RWPE2 (cell line): ENCODE measurements at regions not wholly inside any gene's neighbourhood (a gene's known extent, or its start where the extent isn't known, plus 50 kb on each side); places are given as distances from the start of the nearest gene placed in this dataset.

Source experiments
- ATAC-seq: fragments of 200-7000 bp; cut with Tn5 transposase; 3 replicates; pipeline ENCODE4 v1.9.1; 2021; ENCODE audit warnings: low read depth
- DNase-seq: peaks from one replicate; pipeline ENCODE4 v3.0.0-alpha.2; 2020; ENCODE audit warnings: low spot score
- H3K27ac ChIP-seq: fragments of 450-650 bp; 2 replicates; pipeline ENCODE4 v1.5.1; 2017; ENCODE audit warnings: mild to moderate bottlenecking; ENCODE audit not compliant: poor library complexity, severe bottlenecking
- H3K27me3 ChIP-seq: fragments of 250-450 bp; sonication (Bioruptor Pico); 2 replicates; pipeline ENCODE4 v1.5.1; 2021; ENCODE audit warnings: mild to moderate bottlenecking, moderate library complexity; ENCODE audit not compliant: insufficient read depth, poor library complexity, severe bottlenecking
- H3K36me3 ChIP-seq: fragments of 250-450 bp; sonication (Bioruptor Pico); 2 replicates; pipeline ENCODE4 v1.5.1; 2020; ENCODE audit warnings: low read depth, mild to moderate bottlenecking, moderate library complexity
- H3K4me1 ChIP-seq: fragments of 250-450 bp; sonication (Bioruptor Pico); 2 replicates; pipeline ENCODE4 v1.5.1; 2021; ENCODE audit warnings: mild to moderate bottlenecking, moderate library complexity; ENCODE audit not compliant: insufficient read depth, poor library complexity, severe bottlenecking
- H3K4me3 ChIP-seq: fragments of 250-450 bp; sonication (Bioruptor Pico); 2 replicates; pipeline ENCODE4 v1.5.1; 2021; ENCODE audit warnings: mild to moderate bottlenecking, moderate library complexity; ENCODE audit not compliant: severe bottlenecking
- H3K9me3 ChIP-seq: fragments of 250-450 bp; sonication (Bioruptor Pico); 2 replicates; pipeline ENCODE4 v1.5.1; 2021; ENCODE audit warnings: mild to moderate bottlenecking, moderate library complexity; ENCODE audit not compliant: severe bottlenecking
- CTCF ChIP-seq: fragments of 450-650 bp; IDR thresholded peaks from one replicate; pipeline ENCODE4 v1.5.1; 2017; ENCODE audit warnings: mild to moderate bottlenecking, moderate library complexity; ENCODE audit not compliant: poor library complexity, severe bottlenecking

GRCh38 chr5:158561562-158562190, 538.0 kb downstream of the EBF1 start:
- H3K27me3 ChIP-seq, result no peaks in the 10 kb centered on the region
- no peaks in the 10 kb centered on the region for H3K9me3 ChIP-seq
- DNase-seq (no peak), ATAC-seq (no peak)
- H3K36me3 ChIP-seq, result no peaks in the 10 kb centered on the region
- no peak overlapping the region for H3K4me3 ChIP-seq
- TF ChIP-seq CTCF, result no peak
- H3K27ac ChIP-seq, result no peak overlapping the region
- peaks cover 8% of the 10 kb centered on the region for H3K4me1 ChIP-seq

GRCh38 chr5:158560170-158560569, 539.5 kb downstream of the EBF1 start:
- Histone ChIP-seq H3K4me1 (peaks cover 8% of the 10 kb centered on the region), H3K9me3 (no peaks in the 10 kb centered on the region)
- ATAC-seq, result peak; percentile 92

GRCh38 chr5:158559643-158560042, 540.1 kb downstream of the EBF1 start:
- H3K4me3 ChIP-seq, result no peak overlapping the region
- no peak for ATAC-seq
- no peak for DNase-seq
- no peak for TF ChIP-seq CTCF
- H3K27ac ChIP-seq, result no peak overlapping the region
- H3K9me3 ChIP-seq, result no peaks in the 10 kb centered on the region
- no peaks in the 10 kb centered on the region for H3K27me3 ChIP-seq
- peaks cover 8% of the 10 kb centered on the region for H3K4me1 ChIP-seq
- no peaks in the 10 kb centered on the region for H3K36me3 ChIP-seq

More at GRCh38 chr5:158560170-158560569, 539.5 kb downstream of the EBF1 start:
- Histone ChIP-seq H3K4me3 (no peak overlapping the region), H3K27ac (no peak overlapping the region), H3K27me3 (no peaks in the 10 kb centered on the region), H3K36me3 (no peaks in the 10 kb centered on the region)
- TF ChIP-seq CTCF, result no peak
- DNase-seq, result peak; percentile 71

GRCh38 chr5:158559066-158559465, 540.6 kb downstream of the EBF1 start:
- no peak for TF ChIP-seq CTCF
- Histone ChIP-seq H3K4me3 (no peak overlapping the region), H3K27me3 (no peaks in the 10 kb centered on the region), H3K9me3 (no peaks in the 10 kb centered on the region), H3K27ac (no peak overlapping the region), H3K4me1 (peaks cover 8% of the 10 kb centered on the region), H3K36me3 (no peaks in the 10 kb centered on the region)
- ATAC-seq (no peak), DNase-seq (no peak)

- TF ChIP-seq CTCF, result no peak
- ATAC-seq (no peak), DNase-seq (no peak)
- no peak overlapping the region for H3K27ac ChIP-seq
- H3K27me3 ChIP-seq, result no peaks in the 10 kb centered on the region
- no peaks in the 10 kb centered on the region for H3K9me3 ChIP-seq
- no peaks in the 10 kb centered on the region for H3K36me3 ChIP-seq
- H3K4me3 ChIP-seq, result no peak overlapping the region
- H3K4me1 ChIP-seq, result no peaks in the 10 kb centered on the region
These were observed 545.8 kb downstream of the EBF1 start for GRCh38 chr5:158553962-158554336.
